ENCODE measurements at regions not wholly inside any gene's neighbourhood (a gene's known extent, or its start where the extent isn't known, plus 50 kb on each side); places are given as distances from the start of the nearest gene placed in this dataset.

- no peak for DNase-seq (ENCODE audit: low spot score)
Measured at GRCh38 chr9:84456527-84456926, 116.0 kb upstream of the SLC28A3 start.

- no peak for DNase-seq (ENCODE audit: low spot score)
Measured at GRCh38 chr9:84460695-84461094, 120.1 kb upstream of the SLC28A3 start.

DNA sequence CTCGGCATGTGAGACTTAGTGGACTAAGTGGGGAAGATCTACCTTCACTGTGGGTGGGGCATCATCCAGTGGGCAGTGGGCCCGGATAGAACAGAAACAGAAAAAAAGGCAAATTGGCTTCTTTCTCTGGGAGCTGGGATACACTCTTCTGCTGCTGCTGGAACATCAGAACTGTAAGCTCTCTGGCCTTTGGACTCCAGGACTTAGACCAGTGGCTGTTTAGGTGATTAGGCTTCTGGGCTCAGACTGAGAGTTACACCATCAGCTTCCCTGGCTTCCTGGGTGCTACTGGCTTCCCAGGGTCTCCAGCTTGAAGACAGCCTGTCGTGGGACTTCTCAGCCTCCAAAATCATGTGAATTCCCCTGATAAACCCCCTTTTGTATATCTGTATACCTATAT is 122.7 kb upstream of the SLC28A3 start:
- DNase-seq (ENCODE audit: low spot score): no peak

- DNase-seq (ENCODE audit: low spot score): no peak
Measured at GRCh38 chr9:84466580-84467285, 126.2 kb upstream of the SLC28A3 start.

- DNase-seq (ENCODE audit: low spot score): no peak
Measured at GRCh38 chr9:84471816-84472215, 131.3 kb upstream of the SLC28A3 start.

- no peak for DNase-seq (ENCODE audit: low spot score)
Measured at GRCh38 chr9:84478996-84479395, 138.4 kb upstream of the SLC28A3 start.

GRCh38 chr9:84480071-84480470 is 139.5 kb upstream of the SLC28A3 start:
- no peak for DNase-seq (ENCODE audit: low spot score)

GRCh38 chr9:84481231-84481630 is 140.7 kb upstream of the SLC28A3 start:
- no peak for DNase-seq (ENCODE audit: low spot score)

- no peak for DNase-seq (ENCODE audit: low spot score)
Measured at GRCh38 chr9:84481636-84482218, 141.2 kb upstream of the SLC28A3 start.

- no peak for DNase-seq (ENCODE audit: low spot score)
Measured at GRCh38 chr9:84482607-84483006, 142.0 kb upstream of the SLC28A3 start.

DNA sequence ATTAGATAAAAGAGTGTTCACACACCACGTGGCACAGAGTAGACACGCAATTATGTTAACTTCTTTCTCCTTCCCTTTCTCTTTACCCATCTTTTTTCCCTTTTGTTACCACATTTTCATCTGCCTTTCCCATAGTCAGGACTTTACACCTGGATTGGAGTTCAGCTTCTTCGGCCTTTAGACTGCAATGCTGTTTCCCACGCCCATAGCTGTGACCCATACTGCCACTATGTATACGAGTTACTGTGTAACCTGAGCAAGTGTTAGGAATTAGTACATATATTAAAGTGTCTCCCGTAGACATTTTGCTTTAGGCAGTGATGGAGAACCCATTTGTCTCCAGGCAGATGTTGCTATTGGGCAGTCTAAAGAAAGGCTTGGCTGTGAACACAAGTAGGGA is 143.6 kb upstream of the SLC28A3 start:
- no peak for DNase-seq (ENCODE audit: low spot score)

DNA sequence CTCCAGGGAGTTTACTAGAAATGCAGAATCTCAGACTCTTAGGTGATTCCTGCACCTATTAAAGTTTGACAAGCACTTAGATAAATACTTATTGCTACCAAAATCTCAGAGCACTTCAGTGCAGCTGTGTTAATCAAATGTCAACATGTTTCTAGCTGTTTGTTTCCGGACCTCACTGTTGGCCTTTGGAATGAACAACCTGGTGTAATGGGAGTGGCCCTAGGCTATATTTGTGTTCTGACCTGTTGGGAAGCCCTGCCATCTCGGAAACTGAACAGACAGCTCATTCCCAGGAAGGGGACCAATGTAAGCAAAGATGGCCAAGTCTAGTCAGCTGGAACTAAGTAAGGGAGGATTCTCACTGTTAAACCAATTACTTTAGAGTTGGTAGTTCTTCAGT is 145.0 kb upstream of the SLC28A3 start:
- DNase-seq (ENCODE audit: low spot score): no peak

- DNase-seq (ENCODE audit: low spot score): no peak
Measured at GRCh38 chr9:84486663-84487062, 146.1 kb upstream of the SLC28A3 start.

DNA sequence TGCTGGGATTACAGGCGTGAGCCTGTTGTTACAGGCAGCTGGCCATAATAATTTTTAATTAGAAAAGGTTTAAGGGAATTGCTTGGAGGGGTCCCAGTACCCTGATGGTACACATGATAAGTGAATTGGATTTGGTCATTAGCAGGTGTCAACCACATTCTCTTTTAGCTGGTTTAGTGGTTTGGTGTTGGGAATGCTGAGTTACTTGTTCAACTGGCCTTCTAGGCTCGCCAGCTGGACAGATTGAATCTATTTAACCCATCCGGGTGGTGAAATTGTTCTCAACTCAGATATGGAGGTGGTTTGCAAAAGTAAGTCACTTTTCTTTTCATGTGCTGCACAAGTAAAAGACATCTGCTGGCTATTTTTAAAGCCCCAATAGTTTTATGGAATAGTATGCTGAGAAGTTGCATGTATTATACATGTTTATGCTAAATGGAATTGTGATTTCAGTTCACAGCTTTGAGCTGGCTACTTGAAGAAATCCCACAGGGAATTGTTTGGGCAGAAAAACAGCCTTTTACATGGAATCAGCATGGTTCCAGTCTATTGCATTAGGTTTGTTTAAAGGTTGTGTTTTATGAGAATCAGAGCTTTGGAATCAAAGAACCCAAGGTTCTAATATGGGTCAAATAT is 149.8 kb upstream of the SLC28A3 start:
- no peak for DNase-seq (ENCODE audit: low spot score)

DNA sequence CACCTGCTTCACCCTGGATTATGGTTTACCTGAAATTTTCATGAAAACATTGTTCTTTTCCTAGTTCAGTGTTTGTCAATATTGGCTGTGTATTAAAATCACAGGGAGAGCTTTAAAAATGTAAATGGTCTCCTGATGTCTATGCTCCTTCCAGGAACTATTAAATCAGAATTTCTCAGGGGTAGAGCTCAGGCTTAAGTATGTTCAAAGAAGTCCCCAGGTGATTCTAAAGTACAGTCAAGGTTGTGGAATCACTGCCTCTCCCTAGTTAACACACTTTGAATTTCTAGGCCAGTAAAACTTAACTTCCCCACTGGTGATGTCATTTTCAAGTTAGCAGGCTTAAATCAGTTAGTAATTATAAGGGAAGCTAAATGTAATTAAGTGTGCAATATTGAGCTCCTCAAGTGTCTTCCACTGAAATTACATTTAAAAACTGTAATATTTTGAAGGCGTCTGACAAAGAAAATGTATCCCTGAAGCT is 150.3 kb upstream of the SLC28A3 start:
- no peak for DNase-seq (ENCODE audit: low spot score)

DNA sequence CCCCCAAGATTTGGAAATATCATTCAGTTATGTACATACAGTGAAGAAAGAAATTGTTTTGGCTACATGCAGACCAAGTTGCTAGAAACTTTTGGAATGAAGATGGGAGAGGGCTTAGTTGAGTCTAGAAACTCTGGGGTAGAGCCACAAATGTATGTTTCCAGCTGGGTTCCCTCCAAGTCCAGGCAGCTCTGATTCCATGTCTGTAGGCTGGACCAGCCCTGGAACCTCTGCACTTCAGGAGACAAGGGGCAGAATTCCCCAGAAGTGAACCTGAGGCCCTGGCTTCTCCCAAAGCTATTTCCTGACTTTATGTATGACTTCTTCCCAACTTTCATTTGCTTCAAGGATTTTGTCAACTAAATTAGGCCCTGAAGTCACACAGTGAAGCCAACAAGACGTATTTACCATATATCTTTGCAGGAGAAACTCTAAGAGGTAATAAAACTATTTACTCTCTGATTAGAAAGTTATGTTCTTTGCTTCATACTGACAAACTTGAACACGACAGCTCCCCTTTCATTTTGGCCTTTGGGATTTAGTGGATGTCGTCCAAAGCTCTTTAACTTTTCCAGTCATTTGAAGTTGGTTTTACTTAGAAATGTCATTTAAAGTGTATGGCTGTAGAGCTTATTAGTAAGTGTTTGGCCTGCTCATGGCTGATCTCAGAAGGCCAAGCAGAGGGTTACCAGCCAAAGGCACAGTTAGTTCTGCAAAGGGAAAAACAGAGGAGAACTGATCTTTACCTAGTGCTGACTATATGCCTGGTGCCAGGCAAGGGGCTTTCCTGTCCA is 152.0 kb upstream of the SLC28A3 start:
- DNase-seq (ENCODE audit: low spot score): no peak

DNA sequence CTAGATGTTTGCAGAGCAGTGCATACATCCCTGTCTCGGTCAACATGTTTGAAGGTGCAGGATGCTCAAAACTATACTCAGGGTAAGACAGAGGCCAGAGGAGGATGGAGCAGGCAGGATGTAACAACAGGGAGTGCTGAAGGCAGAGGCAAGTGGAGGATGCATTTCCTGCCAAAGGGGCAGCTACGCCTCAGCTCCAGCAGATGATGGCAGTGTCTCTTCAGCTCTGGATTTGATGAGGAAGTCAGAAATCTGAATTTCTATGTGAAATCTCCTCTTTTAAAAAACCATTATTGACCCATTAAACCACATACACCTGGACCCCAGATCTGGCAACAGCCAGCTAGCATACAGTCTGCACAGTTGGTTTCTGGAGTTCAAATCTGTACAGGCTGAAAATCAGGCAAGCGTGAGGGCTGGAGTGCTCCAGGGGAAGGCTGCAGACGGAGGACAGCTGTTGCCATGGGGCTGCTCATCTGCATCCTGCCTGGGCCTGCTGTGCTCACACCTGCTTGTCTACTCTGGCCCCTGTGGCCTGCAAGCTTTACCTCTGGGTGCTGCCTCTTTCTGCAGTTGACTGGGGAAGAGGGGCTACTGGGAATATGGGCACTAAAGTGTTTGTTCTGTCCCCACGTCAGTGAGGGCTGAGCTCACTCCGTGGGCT is 152.9 kb upstream of the SLC28A3 start:
- no peak for DNase-seq (ENCODE audit: low spot score)

DNA sequence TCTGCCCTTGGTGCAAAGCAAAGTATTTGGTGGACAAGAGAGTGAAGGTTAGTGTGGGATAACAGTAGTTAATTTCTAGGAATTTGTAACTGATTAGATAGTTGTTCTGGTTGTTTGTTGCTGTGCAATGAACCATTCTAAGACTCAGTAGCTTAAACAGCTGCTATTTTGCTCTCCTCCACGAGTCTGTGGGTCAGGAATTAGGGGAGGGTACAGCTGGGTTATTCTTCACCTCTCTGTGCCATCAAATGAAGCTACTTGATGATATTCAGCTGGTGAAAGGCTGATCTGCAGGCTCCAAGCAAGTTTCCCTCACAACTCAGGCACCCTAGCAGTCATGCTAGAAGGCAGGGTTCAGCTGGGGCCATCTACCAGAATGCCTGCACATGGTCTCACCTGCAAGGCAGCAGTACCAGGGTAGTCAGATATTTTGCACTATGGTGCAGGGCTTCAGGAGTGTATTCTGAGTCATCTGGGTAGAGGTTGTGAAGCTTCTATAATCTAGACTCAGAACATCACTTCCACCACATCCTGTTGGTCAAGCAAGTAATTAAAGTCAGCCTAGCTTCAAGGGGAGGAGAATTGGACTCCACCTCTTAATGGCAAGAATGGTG is 159.5 kb upstream of the SLC28A3 start:
- no peak for DNase-seq (ENCODE audit: low spot score)

GRCh38 chr9:84500826-84501225 is 160.3 kb upstream of the SLC28A3 start:
- no peak for DNase-seq (ENCODE audit: low spot score)

DNA sequence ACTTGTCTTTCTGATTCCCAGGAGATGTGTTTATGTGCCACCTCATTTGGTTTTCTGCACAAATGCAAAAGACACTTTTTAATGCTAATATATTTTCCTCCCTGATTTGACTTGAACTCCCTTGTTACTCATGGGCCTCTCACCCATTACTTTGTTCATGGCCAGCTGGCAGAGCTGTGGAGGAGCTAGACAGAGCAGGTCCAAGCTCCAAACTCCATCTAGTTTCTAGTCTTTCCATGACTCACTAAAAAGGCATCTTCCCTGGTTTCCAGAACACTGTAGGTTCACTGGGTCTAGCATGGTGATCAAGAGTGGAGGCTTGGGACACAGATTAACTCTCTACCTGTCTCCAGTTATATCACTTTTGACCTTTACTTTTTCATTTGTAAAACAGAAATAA is 161.0 kb upstream of the SLC28A3 start:
- DNase-seq (ENCODE audit: low spot score): no peak

DNA sequence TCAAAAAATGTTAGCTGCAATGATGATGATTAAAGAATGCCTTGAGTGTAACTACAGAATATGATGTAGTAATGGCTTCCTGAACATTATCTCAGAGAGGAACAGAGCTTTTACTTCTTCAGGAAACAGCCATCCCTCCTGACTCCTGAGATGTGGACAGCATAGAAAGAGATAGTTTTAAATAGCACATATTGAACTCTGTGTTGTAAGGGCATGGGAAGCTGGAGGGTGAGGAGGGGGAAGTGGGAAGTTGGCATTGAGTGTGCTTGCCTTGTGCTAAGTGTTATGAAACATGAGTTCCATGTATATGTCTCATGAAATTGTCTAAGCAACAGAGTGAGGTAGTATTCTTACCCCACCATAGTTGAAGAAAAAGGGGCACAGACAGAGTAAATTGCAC is 161.5 kb upstream of the SLC28A3 start:
- no peak for DNase-seq (ENCODE audit: low spot score)

DNA sequence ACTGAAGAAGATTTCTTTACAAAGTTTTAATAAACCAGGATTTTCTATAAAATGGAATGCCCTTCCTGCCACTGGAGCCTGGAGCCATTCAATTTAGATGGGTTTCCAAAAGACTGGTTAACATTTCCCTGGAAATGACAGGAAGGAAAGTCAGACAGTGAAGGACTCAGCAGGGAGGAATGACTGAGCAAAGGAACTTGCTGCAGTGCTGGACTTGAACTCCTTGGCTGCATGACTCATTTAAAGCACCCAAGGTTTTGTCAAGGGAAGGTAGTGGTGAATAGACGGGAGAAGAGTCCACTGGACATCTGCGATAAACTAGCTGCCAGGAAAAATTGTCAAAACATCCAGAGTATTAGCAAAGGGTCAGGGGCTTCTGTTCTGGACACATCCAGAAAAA is 163.8 kb upstream of the SLC28A3 start:
- DNase-seq (ENCODE audit: low spot score): no peak

Data from HuH-7 (cell line).